ENCODE measurements at regions not wholly inside any gene's neighbourhood (a gene's known extent, or its start where the extent isn't known, plus 50 kb on each side); places are given as distances from the start of the nearest gene placed in this dataset.
"Not testable (repeated sequence)": the region's sequence is repeated elsewhere in the genome, so short reads cannot be mapped to it uniquely, and the experiment has no call there.

DNA sequence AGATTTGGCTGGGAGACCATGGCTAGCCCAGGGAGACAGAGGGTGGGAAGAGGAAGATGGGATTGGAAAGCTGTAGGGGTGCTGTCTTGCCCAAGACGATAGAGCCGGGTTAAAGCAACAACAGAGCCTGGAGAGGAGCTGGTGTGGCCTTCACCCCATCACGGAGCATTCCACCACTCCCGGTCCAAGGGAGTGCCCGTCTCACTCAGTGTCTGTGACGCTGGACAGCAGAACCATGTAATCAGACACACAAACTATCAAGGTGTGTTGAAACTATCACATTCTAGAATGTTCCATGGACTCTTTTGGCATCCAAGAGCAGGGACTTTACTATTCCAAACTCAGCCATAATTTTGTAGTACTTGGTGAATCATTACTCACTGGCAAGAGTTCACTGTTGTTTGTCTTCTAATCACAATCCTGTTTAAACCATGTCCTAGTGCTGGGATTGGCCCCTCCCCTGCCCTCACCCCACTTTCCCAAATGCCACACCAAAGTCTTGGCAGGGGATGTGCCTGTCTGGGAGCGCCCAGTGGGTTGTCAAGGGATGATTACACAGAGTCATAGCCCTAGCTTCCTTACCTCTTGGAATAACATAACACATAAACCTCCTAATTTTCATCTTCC lies 187.4 kb downstream of the LAT start:
- not testable (repeated sequence) for H3K27me3 ChIP-seq (ENCODE audit: control insufficient read depth, insufficient read depth, low read length); H3K36me3 ChIP-seq (ENCODE audit: control insufficient read depth, insufficient read depth, low read length); H3K27ac ChIP-seq (ENCODE audit: low read length); DNase-seq; H3K4me3 ChIP-seq (ENCODE audit: low read length); H3K9me3 ChIP-seq (replicated peaks; ENCODE audit: control insufficient read depth, low read depth, low read length)
- WGBS (ENCODE audit: insufficient coverage) = 100% methylated on average over 1 of the region's 7 CpGs
- peaks cover 27% of the 10 kb centered on the region for H3K4me1 ChIP-seq (ENCODE audit: control insufficient read depth, insufficient read depth, low read length)

DNA sequence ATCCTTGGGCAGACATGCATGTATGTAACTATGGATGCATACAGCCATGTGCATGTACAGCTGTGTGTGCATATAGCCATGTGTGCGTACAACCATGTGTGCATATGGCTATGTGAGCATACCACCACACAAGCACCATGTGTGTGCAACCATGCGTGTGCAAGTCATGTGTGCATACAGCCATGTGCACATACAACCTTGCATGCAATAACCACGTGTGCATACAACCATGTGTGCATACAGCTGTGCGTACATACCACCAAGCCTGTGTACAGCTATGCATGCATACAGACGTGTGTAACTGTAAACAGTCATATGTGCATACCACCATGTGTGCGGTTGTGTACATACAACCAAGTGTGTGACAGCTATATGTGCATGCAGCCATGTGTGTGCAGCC lies 186.4 kb downstream of the LAT start:
- not testable (repeated sequence) for H3K9me3 ChIP-seq (replicated peaks; ENCODE audit: control insufficient read depth, low read depth, low read length); H3K36me3 ChIP-seq (ENCODE audit: control insufficient read depth, insufficient read depth, low read length); H3K27ac ChIP-seq (ENCODE audit: low read length); H3K27me3 ChIP-seq (ENCODE audit: control insufficient read depth, insufficient read depth, low read length); H3K4me3 ChIP-seq (ENCODE audit: low read length); DNase-seq
- WGBS (ENCODE audit: insufficient coverage) = 91% methylated on average over 6 of the region's 6 CpGs
- peaks cover 26% of the 10 kb centered on the region for H3K4me1 ChIP-seq (ENCODE audit: control insufficient read depth, insufficient read depth, low read length)

DNA sequence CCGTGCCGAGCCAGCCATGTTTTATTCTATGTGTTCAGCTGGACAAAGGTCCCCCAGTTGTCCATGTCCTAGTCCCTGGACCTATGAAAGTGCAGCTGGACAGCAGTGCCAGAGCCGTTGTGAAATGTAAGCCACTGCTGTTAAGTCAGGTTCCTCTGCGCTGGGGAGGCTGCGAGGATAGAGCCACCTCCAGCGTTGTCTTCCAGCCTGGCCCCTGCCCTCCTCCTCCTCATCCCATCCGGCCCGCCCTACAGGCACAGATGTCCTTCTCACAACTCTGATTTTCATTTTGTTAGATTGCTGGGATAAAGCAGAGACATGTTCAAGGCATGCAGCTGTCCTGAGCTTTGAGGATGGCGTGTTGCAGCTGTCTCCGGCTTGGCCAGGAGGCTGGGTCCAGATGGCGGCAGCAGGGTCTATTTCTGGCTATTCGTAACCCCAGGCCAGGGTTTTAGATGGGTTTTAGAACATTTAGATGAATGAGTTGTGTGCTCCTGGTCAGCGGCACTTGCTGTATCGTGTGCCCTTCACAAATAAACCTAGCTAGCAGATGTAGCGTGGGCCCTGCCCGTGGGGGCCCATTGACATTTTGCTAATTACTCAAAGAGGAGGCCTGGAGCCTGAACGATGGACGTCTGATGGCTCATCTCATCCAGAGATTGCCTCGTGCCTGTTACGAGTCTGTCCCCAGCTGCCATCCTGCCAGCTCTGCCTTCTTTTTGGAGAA lies 185.7 kb downstream of the LAT start:
- peak overlapping the region; percentile 67 for H3K27ac ChIP-seq (ENCODE audit: low read length)
- H3K4me3 ChIP-seq (ENCODE audit: low read length); H3K27me3 ChIP-seq (ENCODE audit: control insufficient read depth, insufficient read depth, low read length); H3K36me3 ChIP-seq (ENCODE audit: control insufficient read depth, insufficient read depth, low read length); H3K9me3 ChIP-seq (replicated peaks; ENCODE audit: control insufficient read depth, low read depth, low read length): not testable (repeated sequence)
- DNase-seq = peak; percentile 85
- WGBS (ENCODE audit: insufficient coverage) = 60% methylated on average over 9 of the region's 20 CpGs
- H3K4me1 ChIP-seq (ENCODE audit: control insufficient read depth, insufficient read depth, low read length) = peaks cover 26% of the 10 kb centered on the region

DNA sequence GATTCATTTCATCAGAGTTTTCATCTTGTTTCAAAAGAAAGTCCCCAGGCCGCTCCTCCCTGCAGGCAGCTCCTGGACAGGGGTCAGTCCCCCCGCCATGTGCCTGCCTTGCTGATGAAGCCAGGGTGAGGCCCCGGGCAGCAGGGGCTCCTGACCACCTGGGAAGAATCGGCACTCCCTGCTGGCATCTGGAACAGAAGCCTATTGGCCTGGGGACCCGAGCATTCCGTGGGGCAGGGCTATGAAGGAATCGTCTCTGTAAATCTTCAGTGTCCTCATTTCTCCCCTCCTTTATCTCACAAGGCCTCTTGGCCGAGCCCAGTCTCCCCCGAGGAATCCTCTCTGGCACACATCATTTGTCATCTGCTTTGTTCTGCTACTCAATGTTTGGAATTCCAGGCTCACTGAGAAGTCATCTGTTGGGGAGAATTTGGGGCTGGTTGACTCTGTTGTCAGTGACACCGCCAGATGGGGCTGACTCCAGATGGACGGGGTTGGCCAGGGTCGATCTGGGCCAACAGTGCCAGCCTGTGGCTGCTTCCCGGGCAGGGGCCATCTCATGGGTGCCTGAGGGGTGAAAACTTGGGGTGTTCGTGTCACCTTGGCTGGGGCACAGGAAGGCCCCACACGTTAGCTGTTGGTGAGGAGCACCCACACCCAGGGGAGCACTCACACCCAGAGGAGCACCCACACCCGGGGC lies 184.6 kb downstream of the LAT start:
- H3K27me3 ChIP-seq (ENCODE audit: control insufficient read depth, insufficient read depth, low read length); H3K27ac ChIP-seq (ENCODE audit: low read length); H3K4me3 ChIP-seq (ENCODE audit: low read length); H3K36me3 ChIP-seq (ENCODE audit: control insufficient read depth, insufficient read depth, low read length); H3K9me3 ChIP-seq (replicated peaks; ENCODE audit: control insufficient read depth, low read depth, low read length): not testable (repeated sequence)
- DNase-seq = peak; percentile 64
- peaks cover 26% of the 10 kb centered on the region for H3K4me1 ChIP-seq (ENCODE audit: control insufficient read depth, insufficient read depth, low read length)
- WGBS (ENCODE audit: insufficient coverage) = 69% methylated on average over 7 of the region's 16 CpGs

DNA sequence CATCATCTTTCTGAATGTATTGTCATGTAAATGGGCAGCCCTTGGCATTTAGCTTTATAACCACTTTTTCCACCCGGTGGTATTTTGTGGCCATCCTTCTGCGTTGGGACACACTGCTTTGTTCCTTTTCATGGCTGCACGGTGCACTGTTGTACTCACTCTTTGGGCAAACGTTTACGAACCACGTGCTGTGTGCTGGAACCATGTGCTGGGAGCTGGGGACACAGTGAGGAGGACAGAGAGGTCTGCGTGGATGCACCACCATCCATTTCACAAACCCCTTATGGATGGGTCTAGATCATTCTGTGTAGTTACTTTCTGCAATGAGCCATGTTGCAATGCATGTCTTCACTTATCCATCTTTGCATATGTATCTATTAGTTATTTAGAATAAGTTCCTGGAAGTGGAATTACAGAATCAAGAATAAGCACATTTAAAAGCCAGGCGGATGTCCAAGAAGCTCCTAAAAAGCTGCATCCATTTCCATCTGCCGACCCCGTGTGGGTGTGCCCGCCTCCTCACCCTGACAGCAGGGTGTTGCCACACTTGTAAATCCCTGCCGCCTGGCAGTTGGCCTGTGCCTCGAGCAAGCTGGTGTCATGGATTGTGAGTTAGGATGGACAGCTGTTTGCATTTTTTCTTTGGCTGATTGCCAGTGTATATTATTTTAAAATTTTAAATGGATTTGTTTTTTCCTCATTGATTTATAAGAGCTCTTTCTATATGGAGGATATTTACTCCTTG lies 183.8 kb downstream of the LAT start:
- no CpG with 5 or more reads among the region's 13 CpGs for WGBS (ENCODE audit: insufficient coverage)
- DNase-seq = peak; percentile 49
- not testable (repeated sequence) for H3K4me3 ChIP-seq (ENCODE audit: low read length); H3K27me3 ChIP-seq (ENCODE audit: control insufficient read depth, insufficient read depth, low read length); H3K36me3 ChIP-seq (ENCODE audit: control insufficient read depth, insufficient read depth, low read length); H3K27ac ChIP-seq (ENCODE audit: low read length); H3K9me3 ChIP-seq (replicated peaks; ENCODE audit: control insufficient read depth, low read depth, low read length)
- peaks cover 26% of the 10 kb centered on the region for H3K4me1 ChIP-seq (ENCODE audit: control insufficient read depth, insufficient read depth, low read length)

DNA sequence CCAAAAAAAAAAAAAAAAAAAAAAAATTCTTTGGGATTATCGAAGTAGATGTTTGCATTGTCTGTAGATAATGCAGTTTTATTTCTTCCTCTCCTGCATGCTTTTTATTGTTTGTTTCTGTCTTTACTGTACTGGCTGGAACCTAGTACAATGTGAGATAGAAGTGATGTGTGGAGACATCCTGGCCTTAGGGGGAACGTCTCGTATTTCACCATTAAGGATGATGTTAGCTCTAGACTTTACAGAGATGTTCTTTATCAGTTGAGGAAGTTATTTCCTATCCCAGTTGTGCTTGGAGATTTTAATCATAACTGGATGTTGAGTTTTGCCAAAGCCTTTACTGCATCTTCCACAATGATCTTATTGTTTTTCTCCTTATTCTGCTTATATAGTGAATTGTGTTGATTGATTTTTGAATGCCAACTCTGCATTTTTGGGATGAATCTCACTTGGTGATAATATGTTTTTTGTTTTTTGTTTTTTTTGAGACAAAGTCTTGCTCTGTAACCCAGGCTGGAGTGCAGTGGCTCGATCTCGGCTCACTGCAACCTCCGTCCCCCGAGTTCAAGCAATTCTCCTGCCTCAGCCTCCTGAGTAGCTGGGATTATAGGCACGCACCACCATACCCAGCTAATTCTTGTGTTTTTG lies 179.7 kb downstream of the LAT start:
- not testable (repeated sequence) for H3K27me3 ChIP-seq (ENCODE audit: control insufficient read depth, insufficient read depth, low read length); DNase-seq; H3K4me1 ChIP-seq (ENCODE audit: control insufficient read depth, insufficient read depth, low read length); H3K9me3 ChIP-seq (replicated peaks; ENCODE audit: control insufficient read depth, low read depth, low read length); H3K36me3 ChIP-seq (ENCODE audit: control insufficient read depth, insufficient read depth, low read length); H3K4me3 ChIP-seq (ENCODE audit: low read length); H3K27ac ChIP-seq (ENCODE audit: low read length)
- no CpG with 5 or more reads among the region's 8 CpGs for WGBS (ENCODE audit: insufficient coverage)

DNA sequence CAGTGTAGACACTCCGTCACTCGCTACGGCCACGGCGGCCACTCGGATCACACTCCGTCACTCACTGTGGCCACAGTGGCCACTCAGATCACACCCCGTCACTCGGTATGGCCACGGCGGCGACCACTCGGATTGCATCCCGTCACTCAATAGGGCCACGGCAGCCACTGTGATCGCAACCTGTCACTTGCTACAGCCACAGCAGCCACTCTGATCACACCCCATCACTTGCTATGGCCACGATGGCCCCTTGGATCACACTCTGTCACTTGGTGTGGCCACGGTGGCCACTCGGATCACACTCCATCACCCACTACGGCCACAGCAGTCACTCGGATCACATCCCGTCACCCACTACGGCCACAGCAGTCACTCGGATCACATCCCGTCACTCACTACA lies 175.3 kb downstream of the LAT start:
- DNase-seq = not testable (repeated sequence)
- 93% methylated on average over 24 of the region's 25 CpGs for WGBS (ENCODE audit: insufficient coverage)

DNA sequence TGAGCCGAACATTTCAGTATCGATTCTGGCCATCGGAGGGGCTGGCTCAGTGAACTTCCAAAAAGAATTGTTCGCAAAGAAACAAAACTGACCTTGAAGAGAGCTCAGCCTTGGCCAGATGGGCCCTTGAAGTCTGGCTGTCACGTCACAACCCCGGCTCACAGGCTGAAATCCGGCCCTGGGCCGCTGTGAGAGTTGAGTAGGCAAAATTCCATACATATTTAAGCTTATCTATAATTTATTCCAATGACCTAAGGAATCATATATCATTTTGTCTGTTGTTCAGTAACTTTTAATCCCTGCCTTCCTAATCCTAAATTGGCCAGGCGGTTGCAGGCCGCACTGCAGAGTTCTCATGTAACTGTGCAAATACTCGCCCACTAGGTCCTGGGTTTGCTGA lies 174.8 kb downstream of the LAT start:
- H3K27me3 ChIP-seq (ENCODE audit: control insufficient read depth, insufficient read depth, low read length); H3K9me3 ChIP-seq (replicated peaks; ENCODE audit: control insufficient read depth, low read depth, low read length); H3K4me3 ChIP-seq (ENCODE audit: low read length); H3K36me3 ChIP-seq (ENCODE audit: control insufficient read depth, insufficient read depth, low read length): not testable (repeated sequence)
- Histone ChIP-seq H3K27ac (ENCODE audit: low read length) (peak overlapping the region; percentile 29), H3K4me1 (ENCODE audit: control insufficient read depth, insufficient read depth, low read length) (peaks cover 29% of the 10 kb centered on the region)
- WGBS (ENCODE audit: insufficient coverage) = 53% methylated on average over 4 of the region's 11 CpGs
- DNase-seq = peak; percentile 45

More for the DNA sequence above, 175.3 kb downstream of the LAT start:
- not testable (repeated sequence) for H3K9me3 ChIP-seq (replicated peaks; ENCODE audit: control insufficient read depth, low read depth, low read length); H3K4me3 ChIP-seq (ENCODE audit: low read length); H3K27me3 ChIP-seq (ENCODE audit: control insufficient read depth, insufficient read depth, low read length); H3K27ac ChIP-seq (ENCODE audit: low read length); H3K36me3 ChIP-seq (ENCODE audit: control insufficient read depth, insufficient read depth, low read length)
- peaks cover 23% of the 10 kb centered on the region for H3K4me1 ChIP-seq (ENCODE audit: control insufficient read depth, insufficient read depth, low read length)

DNA sequence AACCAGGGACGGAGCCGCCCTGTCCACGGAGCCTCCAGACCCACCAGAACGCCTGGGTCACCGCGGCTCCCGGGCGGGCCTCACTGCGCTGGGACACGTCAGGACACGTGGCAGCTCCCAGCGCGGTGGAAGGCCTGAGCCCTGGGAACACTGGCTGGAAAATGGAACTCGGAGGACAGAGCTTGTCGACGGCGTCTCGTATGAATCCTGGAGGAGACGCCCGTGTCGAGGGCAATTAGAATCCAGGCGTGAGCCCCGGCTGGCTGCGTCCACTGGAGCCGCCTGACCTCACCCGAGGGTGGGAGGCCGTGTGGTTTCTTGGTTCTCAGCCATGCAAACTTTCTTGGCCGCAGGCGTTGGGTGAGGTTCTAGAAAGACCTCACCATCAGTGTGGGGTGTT lies 173.9 kb downstream of the LAT start:
- Histone ChIP-seq H3K4me1 (ENCODE audit: control insufficient read depth, insufficient read depth, low read length) (peaks cover 34% of the 10 kb centered on the region), H3K27ac (ENCODE audit: low read length) (no peak overlapping the region), H3K36me3 (ENCODE audit: control insufficient read depth, insufficient read depth, low read length) (no peaks in the 10 kb centered on the region), H3K27me3 (ENCODE audit: control insufficient read depth, insufficient read depth, low read length) (no peaks in the 10 kb centered on the region), H3K9me3 (replicated peaks; ENCODE audit: control insufficient read depth, low read depth, low read length) (no peaks in the 10 kb centered on the region), H3K4me3 (ENCODE audit: low read length) (no peak overlapping the region)
- DNase-seq = peak; percentile 43
- 70% methylated on average over 27 of the region's 29 CpGs for WGBS (ENCODE audit: insufficient coverage)

Data from muscle of leg (tissue), 3 donors.